HepG2 (cell line): ENCODE measurements at regions not wholly inside any gene's neighbourhood (a gene's known extent, or its start where the extent isn't known, plus 50 kb on each side); places are given as distances from the start of the nearest gene placed in this dataset.

ENCODE experiments used
- CTCF ChIP-seq: sonication (generic); formaldehyde crosslinking; IDR thresholded peaks from 2 replicates; pipeline ENCODE4 v1.5.0; 2020; ENCODE audit warnings: mild to moderate bottlenecking, missing genetic modification reagents, moderate library complexity
- EP300 ChIP-seq, 3 experiments: sonication (generic) in 1 of 3; formaldehyde crosslinking in 1 of 3; IDR thresholded peaks; 2 replicates each; pipeline versions ENCODE4 v1.5.1 to v1.6.1; 2011 to 2020; ENCODE audit warnings: low read depth in 2 of 3, low read length in 2 of 3, borderline replicate concordance in 1 of 3, improper control_type of control experiment in 1 of 3, mild to moderate bottlenecking in 1 of 3, missing genetic modification reagents in 1 of 3, moderate library complexity in 1 of 3
- HCFC1 ChIP-seq: fragments of 150-350 bp; IDR thresholded peaks from 2 replicates; pipeline ENCODE4 v1.6.1; 2014; ENCODE audit warnings: low read depth, low read length
- HDAC2 ChIP-seq: sonication (generic); formaldehyde crosslinking; IDR thresholded peaks from 2 replicates; pipeline ENCODE4 v1.4.0; 2020; ENCODE audit warnings: missing genetic modification reagents
- KDM5B ChIP-seq: sonication (generic); formaldehyde crosslinking; IDR thresholded peaks from 2 replicates; pipeline ENCODE4 v1.4.0; 2020; ENCODE audit warnings: missing genetic modification reagents, mild to moderate bottlenecking, borderline replicate concordance
- MAX ChIP-seq: IDR thresholded peaks from 2 replicates; pipeline ENCODE4 v1.6.1; 2012; ENCODE audit warnings: inconsistent platforms
- POLR2AphosphoS5 ChIP-seq: IDR thresholded peaks from 2 replicates; pipeline ENCODE4 v1.6.1; 2012; ENCODE audit warnings: low read depth, low read length
- TCF7 ChIP-seq: sonication (generic); IDR thresholded peaks from 2 replicates; pipeline ENCODE4 v1.6.1; 2016; ENCODE audit warnings: antibody characterized with exemption, low read depth
- ZFP37 ChIP-seq: sonication (generic); formaldehyde crosslinking; IDR thresholded peaks from 2 replicates; pipeline ENCODE4 v1.4.0; 2020; ENCODE audit warnings: missing genetic modification reagents, borderline replicate concordance
- ZNF205 ChIP-seq: IDR thresholded peaks from 2 replicates; pipeline ENCODE4 v1.6.1; 2018; ENCODE audit warnings: missing biosample characterization, missing genetic modification reagents
- ZNF552 ChIP-seq: sonication (generic); formaldehyde crosslinking; IDR thresholded peaks from 2 replicates; pipeline ENCODE4 v1.9.0; 2022; ENCODE audit warnings: missing genetic modification reagents, mild to moderate bottlenecking, borderline replicate concordance
- ZNF781 ChIP-seq: sonication (generic); formaldehyde crosslinking; IDR thresholded peaks from 2 replicates; pipeline ENCODE4 v1.5.1; 2020; ENCODE audit warnings: borderline replicate concordance, mild to moderate bottlenecking, missing genetic modification reagents; ENCODE audit errors: not compliant biosample characterization

- no peak for TF ChIP-seq POLR2AphosphoS5
- TF ChIP-seq MAX = no peak
- no peak for TF ChIP-seq EP300 (IDR thresholded peaks at IDR 0.05; ENCODE audit: low read depth in 2 of 2, low read length in 2 of 2)
- no peak for TF ChIP-seq EP300 (CRISPR knock-in tag; IDR thresholded peaks at IDR 0.05; ENCODE audit: borderline replicate concordance)
- no peak for TF ChIP-seq ZFP37
- no peak for TF ChIP-seq ZNF552 (CRISPR knock-in tag)
- no peak for TF ChIP-seq HDAC2
- no peak for TF ChIP-seq KDM5B (CRISPR knock-in tag)
- TF ChIP-seq ZNF205 (CRISPR knock-in tag) = no peak
- no peak for TF ChIP-seq ZNF781 (CRISPR knock-in tag)
- no peak for TF ChIP-seq CTCF (CRISPR knock-in tag)
- TF ChIP-seq HCFC1 = no peak
- no peak for TF ChIP-seq TCF7
Observed at GRCh38 chr12:62014330-62014729, 245.9 kb upstream of the USP15 start.
